Superior temporal gyrus (tissue), 1 donor: ENCODE measurements at regions not wholly inside any gene's neighbourhood (a gene's known extent, or its start where the extent isn't known, plus 50 kb on each side); places are given as distances from the start of the nearest gene placed in this dataset.

Experiments used
- DNase-seq: peaks from one replicate; pipeline ENCODE4 v3.0.0-alpha.2; 2016; ENCODE audit errors: extremely low spot score

DNA sequence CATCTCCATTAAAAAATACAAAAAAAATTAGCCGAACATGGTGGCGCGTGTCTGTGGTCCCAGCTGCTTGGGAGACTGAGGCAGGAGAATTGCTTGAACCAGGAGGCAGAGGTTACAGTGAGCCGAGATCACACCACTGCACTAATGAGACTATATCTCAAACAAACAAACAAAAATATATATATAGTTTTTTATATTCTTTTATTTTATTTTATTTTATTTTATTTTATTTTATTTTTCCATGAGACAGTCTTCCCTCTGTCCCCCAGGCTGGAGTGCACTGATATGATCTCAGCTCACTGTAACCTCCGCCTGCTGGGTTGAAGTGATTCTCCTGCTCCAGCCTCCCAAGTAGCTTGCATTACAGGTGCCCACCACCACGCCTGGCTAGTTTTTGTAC, 79.5 kb downstream of the IRF2BPL start:
- DNase-seq = no peak

DNA sequence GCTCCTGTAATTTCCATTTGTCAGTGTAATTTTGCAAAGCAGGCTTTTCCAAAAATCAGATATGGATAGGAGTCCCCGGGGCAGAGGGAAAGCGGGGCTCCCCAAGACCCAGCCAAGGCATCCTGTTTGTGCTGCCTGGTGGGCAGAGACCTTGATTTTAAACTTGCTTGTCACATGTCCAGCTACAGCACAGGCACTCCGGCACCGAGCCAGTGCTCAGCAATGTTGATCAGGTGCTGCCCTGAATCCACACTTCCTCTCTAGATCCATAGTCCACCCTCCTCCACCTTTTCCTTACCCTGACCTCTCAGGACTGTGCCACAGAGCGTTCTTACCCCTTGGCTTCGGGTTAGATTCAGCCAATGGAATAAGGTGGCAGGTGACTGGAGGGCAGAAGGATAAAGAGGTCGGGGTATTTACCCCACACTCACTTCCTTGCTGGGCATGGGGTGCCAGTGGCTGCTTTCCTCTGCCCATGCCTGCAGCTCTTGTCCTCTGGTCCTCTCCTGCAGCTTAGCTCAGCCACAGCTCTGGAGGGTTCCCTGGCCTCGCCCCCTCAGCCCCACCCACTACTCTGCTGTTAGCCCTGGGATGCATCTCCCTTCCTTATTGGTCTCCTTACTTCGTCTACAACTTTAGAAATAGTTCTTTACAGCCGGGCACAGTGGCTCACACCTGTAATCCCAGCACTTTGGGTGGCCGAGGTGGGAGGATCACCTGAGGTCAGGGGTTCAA, 80.1 kb downstream of the IRF2BPL start:
- DNase-seq = no peak

DNA sequence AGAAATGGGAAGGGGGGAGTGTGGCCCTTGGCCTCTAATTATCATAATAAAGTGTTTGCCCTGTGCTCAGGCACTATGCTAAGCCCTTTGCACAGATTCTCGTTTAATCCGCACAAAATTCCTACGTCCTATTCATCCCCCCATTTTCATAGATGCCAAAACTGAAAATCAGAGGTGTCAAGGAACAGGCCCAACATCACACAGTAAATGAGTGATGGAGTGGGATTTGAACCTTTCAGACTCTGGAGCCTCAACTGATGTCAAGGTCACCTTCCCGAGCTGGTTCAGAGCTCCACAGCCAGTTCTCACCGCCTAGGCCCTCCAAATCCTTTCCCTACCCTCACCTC, 80.7 kb downstream of the IRF2BPL start:
- DNase-seq = no peak

DNA sequence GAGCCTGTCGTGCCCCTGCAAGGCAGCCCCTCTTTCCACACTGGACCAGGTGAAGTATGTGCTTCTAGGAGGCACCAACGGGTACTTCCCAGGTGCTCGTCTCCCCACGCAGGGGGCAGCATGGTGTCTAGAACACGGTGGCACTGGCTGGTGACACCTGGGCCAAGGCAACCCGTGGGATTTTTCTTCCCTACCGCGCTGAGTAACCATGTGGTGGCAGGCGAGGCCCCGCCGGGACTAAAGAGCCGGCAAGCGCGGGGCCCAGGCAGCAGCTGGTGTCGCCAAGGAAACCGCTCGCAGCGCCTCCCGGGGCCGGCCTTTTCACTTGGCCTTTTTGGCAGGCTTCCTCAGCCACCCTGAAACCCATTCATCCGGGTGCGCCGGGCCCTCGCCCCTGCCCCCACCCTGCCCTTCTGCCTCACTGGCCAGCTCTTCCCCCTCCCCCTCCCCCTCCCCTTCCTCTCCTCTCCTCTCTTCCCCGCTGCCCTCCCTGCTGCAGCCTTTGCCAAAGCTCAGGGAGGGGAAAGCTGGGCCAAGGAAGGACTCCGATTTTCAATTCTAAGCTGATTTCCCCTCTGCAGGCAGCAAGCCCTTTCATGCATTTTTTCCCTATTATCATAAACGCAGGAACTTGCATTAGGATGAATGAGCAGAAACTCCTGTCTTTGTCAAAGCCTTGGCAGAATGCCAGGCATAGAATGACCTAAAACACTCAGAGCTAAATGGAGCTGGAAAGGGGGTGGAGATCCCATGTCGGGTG, 81.2 kb downstream of the IRF2BPL start:
- peak; percentile 94 for DNase-seq

DNA sequence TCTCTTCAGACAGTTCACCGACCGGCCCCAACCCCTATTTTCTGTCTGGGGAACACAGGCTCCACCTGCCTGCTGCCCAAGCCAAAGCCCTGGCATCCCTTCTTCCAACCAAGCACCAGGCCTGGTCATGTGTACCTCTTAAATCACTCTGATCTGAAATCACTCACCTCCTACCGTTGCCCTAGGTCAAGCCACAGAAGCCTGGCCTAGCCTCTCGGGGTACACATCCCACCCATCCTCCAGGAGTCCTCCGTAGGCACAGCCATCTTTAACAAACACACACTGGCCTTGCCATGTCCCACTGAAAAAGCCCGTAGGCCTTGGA, 81.8 kb downstream of the IRF2BPL start:
- no peak for DNase-seq

DNA sequence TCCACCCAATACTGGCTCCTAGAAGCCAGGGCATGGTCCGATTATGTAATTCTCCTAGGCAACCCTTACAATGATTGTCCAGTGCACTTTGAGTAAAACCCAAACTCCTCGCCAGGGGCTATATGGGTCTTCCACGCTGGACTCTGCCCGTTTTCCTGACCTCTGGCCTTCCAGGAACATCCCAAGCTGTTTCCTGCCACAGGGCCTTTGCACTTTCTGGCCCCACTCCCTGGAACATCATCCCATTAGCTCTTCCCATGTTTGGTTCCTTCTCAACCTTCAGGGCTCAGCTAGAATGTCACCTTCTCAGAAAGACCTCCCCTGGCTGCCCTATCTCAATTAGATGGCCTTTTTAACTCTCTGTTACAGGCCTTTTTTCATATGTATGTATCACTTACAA, 85.4 kb downstream of the IRF2BPL start:
- no peak for DNase-seq

DNA sequence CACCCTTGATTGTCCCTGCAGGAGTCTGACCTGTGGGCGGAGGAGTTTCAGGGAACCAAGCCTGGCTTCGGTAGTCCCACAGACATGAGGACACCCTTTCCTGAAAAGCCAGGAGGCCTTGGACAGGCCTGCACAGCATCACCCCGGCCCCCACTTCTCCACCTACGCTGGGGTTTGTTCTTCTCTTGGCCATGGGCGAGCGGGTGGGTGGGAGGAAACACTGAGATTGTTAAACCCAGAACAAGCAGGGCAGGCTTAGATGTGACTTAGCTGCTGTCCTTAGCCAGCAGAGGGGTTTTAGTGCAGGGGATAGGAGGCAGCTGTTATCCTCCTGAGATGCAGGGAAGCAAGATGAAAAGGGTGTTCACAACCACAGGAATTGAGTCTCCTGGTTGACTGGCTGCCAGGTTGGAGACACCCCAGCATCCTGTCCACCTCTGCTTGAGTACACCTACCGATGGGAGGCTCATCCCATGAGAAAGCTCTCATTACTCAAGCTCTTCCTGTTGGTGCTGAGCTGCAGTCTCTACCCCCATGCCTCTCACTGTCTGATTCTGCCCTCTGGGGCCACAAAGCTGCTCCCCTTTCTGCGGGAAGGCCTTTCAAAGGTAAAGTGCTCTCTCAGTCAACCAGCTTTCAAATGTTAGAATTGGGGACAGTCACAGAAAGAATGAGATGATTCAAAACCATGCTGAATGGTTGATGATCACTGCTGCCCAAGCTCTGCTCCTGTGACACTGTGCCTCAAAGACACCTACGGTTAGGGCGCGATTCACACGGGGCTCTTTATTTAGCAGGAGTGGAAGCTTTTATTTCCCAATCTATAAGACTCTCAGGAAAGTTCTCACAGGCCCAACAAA, 86.3 kb downstream of the IRF2BPL start:
- no peak for DNase-seq

DNA sequence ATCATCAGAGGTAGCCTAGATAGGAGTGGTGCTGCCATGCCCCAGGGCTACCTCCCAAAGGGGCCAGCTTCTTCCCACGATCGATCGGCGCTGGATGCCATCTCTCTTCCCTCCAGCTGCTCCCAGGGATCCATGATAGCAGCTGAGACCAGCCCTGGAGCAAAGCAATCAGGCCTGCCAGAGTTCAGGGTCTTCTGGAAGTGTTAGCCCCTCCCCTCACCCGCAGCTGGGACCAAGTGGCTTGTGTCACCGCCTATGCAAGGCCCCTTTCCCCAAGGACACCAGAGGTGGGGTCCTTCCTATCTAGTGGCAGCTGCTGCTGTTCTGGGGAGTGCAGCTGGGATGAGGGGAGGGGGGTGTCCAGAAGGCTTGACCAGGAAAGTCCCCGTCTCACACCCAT, 87.0 kb downstream of the IRF2BPL start:
- DNase-seq = no peak

DNA sequence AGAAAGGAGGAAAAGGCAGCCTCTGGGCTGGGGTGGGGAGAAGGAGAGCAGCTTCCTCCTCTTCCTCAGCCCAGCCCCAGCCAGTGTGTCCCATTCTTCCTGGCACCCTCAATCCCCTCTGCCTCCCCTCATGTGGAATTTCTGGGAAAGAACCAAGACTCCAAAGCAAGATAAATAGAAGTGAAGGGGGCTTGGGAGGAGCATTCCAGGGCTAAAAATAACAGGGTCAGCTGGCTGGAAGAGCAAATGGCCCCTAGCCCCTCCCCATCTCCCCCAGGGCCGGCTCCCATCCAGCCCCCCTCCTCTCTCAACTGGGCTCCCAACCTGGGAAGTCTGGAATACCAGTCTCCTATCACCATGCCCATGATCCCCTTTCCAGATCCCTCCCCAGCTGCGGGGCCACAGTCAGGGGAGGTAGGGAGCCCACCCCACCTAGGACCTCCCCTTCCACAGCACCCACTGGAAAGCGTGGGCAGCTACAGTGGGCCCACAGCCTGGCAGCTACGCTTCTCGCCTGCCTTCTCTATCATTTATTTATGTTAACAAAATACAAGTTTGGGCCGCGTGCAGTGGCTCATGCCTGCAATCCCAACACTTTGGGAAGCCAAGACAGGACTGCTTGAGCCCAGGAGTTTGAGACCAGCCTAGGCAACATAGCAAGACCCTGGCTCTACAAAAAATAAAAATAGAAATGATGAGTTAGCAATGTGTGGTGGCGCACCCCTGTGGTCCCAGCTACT, 88.3 kb downstream of the IRF2BPL start:
- no peak for DNase-seq

DNA sequence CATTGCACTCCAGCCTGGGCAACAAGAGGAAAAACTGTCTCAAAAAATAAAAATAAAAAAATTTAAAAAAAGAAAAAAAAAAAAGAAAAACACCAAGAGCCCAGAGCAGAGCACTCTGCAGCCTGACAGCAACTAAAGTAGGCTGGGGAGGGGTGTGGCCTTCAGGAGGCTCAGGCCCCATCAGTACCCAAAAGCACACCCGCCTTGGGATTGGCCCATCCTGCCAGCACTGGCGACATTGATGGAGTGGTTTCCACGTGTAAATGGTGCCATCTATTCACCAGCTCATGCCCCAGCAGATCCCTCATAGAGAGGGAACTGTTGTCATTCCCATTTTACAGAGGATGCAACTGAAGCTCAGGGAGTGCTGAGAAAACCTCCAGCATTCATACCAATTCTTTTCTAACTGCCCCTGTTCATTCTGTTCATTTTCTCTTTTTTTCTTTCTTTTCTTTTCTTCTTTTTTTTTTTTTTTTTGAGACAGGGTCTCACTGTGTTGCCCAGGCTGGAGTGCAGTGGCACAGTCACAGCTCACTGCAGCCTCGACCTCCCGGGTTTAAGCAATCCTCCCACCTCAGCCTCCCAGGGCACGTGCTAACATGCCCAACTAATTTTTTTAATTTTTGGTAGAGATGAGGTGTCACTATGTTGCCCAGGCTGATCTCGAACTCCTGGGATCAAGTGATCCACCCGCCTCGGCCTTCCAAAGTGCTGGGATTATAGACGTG, 89.3 kb downstream of the IRF2BPL start:
- DNase-seq = no peak

DNA sequence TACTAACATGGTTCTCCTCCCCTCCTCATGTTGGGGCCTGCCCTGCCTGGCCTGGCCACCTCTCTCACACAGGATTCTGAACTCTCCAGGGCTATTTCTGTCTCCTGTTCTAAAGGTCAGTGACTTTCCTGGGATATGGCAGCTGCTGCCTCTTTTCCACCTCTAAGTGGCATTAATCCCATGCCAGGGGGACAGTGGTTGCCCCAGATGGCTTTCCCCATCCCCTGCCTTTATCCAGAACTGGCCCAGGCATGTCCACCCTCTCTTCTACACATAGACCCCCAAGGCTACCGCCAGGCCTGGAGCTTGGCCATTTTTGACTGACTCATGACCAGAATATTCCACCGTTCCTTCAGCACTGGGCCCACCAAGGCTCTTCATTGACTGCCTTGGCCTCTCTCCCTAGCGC, 90.4 kb downstream of the IRF2BPL start:
- no peak for DNase-seq

DNA sequence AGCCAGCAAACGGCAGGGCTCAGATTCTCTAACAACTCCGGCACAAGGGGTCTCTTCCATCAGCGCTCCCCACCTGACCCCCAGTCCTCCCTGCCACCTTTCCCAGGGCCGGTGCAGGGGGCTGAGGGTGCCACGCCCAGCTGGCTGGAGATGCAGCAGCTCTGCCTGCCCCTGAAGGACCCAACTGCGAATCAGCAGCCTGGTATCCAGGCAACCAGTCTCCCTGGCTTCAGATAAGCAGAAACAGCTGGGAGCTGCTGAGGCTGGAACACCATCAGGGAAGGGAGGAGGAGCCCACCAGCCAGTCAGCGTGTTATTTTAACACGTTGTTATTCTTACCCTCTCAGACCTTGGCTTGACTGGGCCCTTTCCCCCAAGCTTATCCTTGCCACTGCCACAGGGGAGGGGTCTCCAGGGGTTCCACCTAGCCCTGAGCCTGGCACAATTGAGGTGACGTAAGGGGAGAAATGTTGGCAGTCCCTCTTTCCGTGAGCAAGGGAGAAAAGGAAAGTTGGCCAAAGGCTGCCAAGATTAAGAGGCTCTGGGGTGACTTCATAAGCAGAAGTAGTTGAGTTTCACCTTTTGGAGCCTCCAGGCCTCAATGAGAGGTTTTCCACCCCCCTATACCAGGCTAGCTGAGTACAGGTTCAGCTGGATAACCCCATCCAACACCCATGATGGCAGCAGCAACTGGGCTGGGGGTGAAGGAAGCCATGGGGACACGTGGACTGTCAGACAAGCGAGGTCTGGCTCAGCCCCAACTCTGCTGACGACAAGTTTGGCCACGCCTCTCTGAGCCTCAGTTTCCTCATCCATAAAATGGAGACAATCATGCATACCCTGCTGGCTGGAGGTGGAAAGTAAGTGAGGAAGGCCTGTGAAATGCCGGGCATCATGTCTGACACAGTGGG, 91.1 kb downstream of the IRF2BPL start:
- DNase-seq = no peak

DNA sequence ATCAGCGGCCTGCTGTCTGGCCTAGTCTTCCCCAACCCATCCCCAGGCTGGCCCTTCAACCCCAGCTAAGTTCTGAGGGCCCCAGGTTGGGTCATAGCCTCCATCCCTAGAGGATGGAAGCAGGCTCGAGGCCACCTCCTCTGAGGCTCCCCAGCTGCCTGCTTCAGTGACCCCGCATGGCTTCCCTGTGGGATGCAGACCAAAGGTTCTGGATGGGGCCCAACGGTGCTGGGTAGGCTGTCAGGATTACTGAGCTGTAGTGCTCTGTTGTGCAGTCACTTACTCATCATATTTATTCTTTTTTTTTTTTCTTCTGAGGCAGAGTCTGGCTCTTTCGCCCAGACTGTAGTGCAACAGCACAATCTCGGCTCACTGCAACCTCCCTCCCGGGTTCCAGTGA, 92.0 kb downstream of the IRF2BPL start:
- DNase-seq = no peak

DNA sequence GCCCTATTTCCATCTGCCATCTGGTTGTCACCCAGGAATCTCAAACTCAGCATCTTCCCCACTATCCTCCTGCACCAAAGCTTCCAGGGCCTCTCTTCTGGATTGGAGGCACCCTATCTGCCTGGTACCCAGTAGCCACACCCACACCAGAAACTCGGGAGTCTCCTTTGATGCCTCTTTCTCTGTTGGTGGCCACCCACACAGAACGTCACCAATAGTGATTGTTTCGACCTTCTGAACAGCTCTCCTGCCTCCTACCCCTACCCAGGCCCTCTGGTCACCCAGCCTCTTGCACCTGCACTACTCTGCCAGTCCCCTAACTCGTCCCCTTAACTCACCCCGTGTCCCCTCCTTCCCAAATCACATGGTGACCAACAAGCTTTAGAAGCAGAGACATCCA, 95.0 kb downstream of the IRF2BPL start:
- DNase-seq = no peak

DNA sequence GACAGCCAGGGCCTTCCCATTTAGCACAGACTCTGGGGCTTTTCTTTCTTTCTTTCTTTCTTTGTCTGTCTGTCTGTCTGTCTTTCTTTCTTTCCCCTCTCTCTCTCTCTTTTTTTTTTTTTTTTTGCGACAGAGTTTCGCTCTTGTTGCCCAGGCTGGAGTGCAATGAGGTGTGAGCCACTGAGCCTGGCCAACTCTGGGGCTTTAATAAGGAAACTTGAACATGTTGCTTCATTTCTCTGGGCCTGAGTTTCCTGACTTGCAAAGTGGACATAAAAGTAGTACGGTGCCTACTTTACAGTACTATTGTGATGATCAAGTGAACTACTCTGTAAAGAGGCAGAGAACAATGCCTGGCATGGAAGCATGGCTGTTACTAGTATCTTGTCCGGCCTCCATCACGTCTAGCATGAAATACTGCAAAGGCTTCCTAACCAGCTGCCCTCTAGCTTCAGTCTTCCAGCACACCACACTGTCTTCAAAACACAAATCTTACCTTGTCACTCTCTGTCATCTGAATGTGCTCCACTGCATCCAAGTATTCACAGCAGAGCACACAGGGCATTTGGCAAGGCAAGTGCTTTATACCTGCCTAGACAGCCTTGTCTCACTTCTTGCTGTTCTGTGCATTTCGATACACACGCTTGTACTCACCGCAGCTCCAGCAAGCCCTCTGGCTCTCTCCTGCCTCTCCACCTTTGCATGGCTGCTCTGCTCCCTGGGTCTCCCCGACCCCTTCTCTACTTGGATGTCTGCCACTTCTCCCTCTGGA, 96.7 kb downstream of the IRF2BPL start:
- no peak for DNase-seq

DNA sequence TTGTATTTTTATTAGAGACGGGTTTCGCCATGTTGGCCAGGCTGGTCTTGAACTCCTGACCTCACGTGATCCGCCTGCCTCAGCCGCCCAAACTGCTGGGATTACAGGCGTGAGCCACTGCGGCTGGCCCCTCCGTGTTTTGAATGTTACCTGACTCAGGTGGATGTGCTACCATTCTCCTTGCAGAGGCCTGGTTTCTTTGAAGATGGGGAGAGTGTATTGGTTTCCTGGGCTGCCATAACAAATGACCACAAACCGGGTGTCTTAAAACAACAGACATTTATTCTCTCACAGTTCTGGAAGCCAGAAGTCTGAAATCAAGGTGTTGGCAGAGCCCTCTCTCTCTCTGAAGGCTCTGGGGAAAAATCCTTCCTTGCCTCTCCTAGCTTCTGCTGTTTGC, 98.0 kb downstream of the IRF2BPL start:
- no peak for DNase-seq

DNA sequence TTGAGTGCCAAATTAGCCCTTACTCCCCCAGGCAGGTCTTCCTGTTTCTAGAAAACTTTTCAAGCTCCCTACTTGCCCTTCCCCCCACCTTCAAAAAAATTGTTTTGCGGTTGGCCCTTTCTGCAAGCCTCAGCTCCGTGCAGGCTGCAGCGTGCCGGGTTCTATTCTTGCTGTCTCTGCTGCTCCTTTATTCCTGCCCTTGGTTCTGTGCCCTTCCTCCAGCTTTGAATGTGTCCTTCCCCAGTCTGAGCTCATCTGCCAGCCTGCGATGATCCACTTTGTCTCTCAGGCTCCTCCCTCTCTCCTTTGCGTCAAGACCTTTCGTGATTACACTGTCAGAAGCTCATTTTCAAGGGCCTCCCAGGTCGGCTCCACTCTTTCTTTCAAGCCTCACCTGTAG, 98.6 kb downstream of the IRF2BPL start:
- DNase-seq = no peak

DNA sequence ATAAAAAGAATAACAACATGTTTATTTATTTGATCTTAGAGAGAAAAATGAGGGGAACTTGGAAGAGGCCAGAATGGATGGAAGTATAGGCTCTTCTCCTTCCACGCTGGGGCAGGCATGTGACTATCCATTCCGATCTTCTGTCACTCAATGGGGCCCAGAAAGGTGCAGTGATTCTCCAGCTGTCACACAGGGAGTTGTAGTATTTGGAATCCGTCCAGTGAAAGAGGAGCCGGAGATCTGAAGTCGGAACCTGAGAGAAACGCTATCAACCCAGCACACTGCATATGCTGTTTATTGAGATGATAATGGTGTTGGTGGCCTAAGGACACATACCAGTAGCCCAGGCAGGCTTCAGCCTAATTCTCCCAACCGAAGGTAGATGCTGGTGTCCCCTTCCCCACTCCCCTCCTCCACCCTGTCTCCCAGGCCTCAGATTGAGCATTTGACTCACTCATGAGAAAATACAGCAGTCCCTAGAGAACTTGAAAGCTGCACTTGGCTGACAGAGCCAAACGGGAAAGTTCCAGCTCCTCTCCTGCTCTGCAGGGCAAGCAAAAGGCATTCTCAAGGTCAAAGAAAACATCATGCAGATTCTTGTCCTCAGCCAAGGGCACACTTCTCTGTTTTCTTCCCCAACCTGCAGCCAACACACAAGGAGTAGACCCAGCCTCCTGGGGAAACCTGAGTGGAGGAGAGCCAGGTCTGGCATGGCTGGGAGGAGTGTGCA, 100.4 kb downstream of the IRF2BPL start:
- no peak for DNase-seq
